Ishikawa (cell line): ENCODE measurements at regions not wholly inside any gene's neighbourhood (a gene's known extent, or its start where the extent isn't known, plus 50 kb on each side); places are given as distances from the start of the nearest gene placed in this dataset.

Experiments
- CEBPB ChIP-seq: IDR thresholded peaks from 2 replicates; pipeline ENCODE4 v1.6.1; 2012
- CREB1 ChIP-seq: IDR thresholded peaks from 2 replicates; pipeline ENCODE4 v1.6.1; 2012; ENCODE audit warnings: low read depth
- EGR1 ChIP-seq: IDR thresholded peaks from 2 replicates; pipeline ENCODE4 v1.6.1; 2012
- EP300 ChIP-seq: IDR thresholded peaks from 2 replicates; pipeline ENCODE4 v1.6.1; 2012; ENCODE audit warnings: borderline replicate concordance
- FOXM1 ChIP-seq: IDR thresholded peaks from 2 replicates; pipeline ENCODE4 v1.6.1; 2012; ENCODE audit warnings: low read depth, borderline replicate concordance
- NFIC ChIP-seq: IDR thresholded peaks from 2 replicates; pipeline ENCODE4 v1.6.1; 2012
- RAD21 ChIP-seq: IDR thresholded peaks from 2 replicates; pipeline ENCODE4 v1.6.1; 2012; ENCODE audit warnings: low read depth
- REST ChIP-seq: IDR thresholded peaks from 2 replicates; pipeline ENCODE4 v1.6.1; 2012; ENCODE audit warnings: low read depth, mild to moderate bottlenecking
- TAF1 ChIP-seq: IDR thresholded peaks from 2 replicates; pipeline ENCODE4 v1.6.1; 2012; ENCODE audit warnings: low read depth, mild to moderate bottlenecking
- TCF12 ChIP-seq: IDR thresholded peaks from 2 replicates; pipeline ENCODE4 v1.6.1; 2012; ENCODE audit warnings: low read depth
- TEAD4 ChIP-seq: IDR thresholded peaks from 2 replicates; pipeline ENCODE4 v1.6.1; 2012
- USF1 ChIP-seq: IDR thresholded peaks from 2 replicates; pipeline ENCODE4 v1.6.1; 2012
- YY1 ChIP-seq: IDR thresholded peaks from 2 replicates; pipeline ENCODE4 v1.6.1; 2012; ENCODE audit warnings: low read depth
- ZBTB7A ChIP-seq: IDR thresholded peaks from 2 replicates; pipeline ENCODE4 v1.6.1; 2012; ENCODE audit warnings: low read depth
- TF ChIP-seq, protein P1 (sequence below): IDR thresholded peaks from 2 replicates; pipeline ENCODE4 v1.6.1; 2012

DNA sequence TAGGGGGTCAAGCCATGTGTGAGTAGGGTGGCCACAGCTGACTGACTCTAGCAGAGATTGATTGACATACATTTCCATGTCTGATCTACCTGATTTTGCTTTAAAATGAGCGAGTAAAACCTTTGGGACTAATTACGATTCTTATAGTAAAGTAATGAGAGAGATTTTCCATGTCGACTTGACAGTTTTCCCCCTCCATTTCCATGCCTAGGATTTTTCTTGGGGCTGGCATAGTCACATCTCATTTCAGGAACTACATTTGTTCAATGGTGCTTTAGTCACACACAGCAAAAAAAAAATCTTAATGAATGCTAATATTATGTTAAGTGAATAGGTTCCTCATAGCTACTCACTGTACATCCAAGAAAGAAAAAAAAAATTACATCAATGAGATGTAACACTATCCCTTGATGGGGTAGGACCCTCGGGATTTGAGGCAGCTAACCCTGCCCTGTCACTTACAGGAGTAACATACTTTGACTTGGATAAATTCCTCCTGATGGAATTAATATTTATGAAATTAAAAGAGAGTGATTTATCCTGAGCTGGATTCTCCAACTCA, 690.9 kb downstream of the TDRD15 start:
- TF ChIP-seq CREB1, result no peak
- TF ChIP-seq REST, result no peak
- no peak for TF ChIP-seq TCF12
- TF ChIP-seq USF1, result no peak
- no peak for TF ChIP-seq TAF1
- TF ChIP-seq RAD21, result no peak
- TF ChIP-seq NFIC, result no peak
- TF ChIP-seq EGR1, result no peak
- no peak for TF ChIP-seq EP300
- TF ChIP-seq CEBPB, result no peak
- no peak for TF ChIP-seq YY1
- TF ChIP-seq ZBTB7A, result no peak
- TF ChIP-seq, protein P1, sequence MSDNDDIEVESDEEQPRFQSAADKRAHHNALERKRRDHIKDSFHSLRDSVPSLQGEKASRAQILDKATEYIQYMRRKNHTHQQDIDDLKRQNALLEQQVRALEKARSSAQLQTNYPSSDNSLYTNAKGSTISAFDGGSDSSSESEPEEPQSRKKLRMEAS, result no peak
- no peak for TF ChIP-seq FOXM1
- no peak for TF ChIP-seq TEAD4

DNA sequence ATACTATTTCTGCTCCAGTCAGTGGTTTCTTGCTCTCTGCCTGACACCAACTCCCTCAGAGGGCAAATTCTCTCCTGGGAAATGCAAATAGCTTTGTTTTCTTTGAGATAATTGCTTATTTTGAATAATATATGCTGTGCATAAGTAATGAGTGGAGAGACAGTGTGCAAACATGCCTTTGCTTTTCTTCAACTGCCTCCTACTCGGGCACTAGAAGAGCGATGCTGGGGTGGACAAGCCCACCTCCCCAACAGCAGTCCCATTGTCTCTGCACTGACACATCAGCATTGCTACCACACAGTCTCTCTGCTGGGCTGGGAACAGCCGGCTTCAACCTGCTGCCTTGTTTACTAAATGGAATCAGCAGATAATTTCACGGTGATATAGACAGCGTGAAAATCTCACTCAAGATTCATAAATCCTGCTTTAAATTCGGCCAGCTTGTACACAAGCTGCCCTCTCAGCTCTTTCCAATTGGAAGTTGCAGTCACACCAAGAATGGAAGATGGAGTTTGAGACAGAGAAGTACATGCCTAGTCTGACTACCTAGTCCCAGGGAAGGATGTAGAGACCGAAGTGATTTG, 694.5 kb downstream of the TDRD15 start:
- TF ChIP-seq REST (no peak), ZBTB7A (no peak), TEAD4 (no peak), TAF1 (no peak), EGR1 (no peak)
- TF ChIP-seq, protein P1, result no peak

DNA sequence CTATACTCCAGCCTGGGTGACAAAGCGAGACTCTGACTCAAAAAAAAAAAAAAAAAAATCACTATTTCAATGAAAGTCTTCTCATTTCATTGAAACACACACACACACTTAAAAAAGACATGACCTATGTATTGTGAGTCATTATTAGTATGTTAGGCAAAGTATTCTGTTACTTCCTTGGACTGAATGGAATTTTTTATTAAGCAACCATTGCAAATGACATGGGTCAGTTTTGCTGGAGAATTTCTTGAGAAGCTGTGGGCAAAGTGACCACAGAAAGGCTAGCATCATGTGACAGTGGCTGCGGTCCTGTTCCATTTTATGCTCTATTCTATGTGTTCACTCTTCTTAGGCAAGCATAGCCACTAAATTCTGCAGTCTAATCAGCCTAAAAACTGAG, 695.7 kb downstream of the TDRD15 start:
- no peak for TF ChIP-seq ZBTB7A
- no peak for TF ChIP-seq TAF1
- no peak for TF ChIP-seq EP300
- no peak for TF ChIP-seq CREB1
- no peak for TF ChIP-seq EGR1
- no peak for TF ChIP-seq FOXM1
- no peak for TF ChIP-seq CEBPB
- TF ChIP-seq, protein P1, result no peak
- TF ChIP-seq YY1, result no peak
- TF ChIP-seq RAD21, result no peak
- no peak for TF ChIP-seq NFIC
- TF ChIP-seq USF1, result no peak
- no peak for TF ChIP-seq TCF12
- TF ChIP-seq TEAD4, result no peak
- TF ChIP-seq REST, result no peak

DNA sequence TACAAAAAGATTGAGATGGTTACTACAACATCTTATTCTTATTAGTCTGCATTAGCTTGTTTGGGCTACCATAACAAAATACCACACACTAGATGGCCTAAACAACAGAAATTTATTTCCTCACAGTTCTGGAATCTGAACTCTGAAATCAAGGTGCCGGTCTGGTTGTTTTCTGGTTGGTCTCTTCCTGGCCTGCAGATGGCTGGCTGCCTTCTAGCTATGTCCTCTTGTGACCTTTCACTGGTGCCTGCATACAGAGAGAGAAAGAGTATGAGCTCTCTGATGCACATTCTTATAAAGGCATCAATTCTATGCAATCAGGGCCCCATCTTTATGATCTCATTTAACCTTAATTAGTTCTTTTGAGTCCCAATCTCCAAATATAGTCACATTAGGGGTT, 696.5 kb downstream of the TDRD15 start:
- TF ChIP-seq, protein P1, result no peak
- no peak for TF ChIP-seq EP300
- TF ChIP-seq CEBPB, result no peak
- no peak for TF ChIP-seq EGR1
- TF ChIP-seq REST, result no peak
- no peak for TF ChIP-seq TAF1
- no peak for TF ChIP-seq NFIC
- no peak for TF ChIP-seq TCF12
- no peak for TF ChIP-seq FOXM1
